Activated CD8-positive, alpha-beta memory T cell treated with anti-CD3 and anti-CD28 coated beads for 36 hours (primary cell): ENCODE measurements at regions not wholly inside any gene's neighbourhood (a gene's known extent, or its start where the extent isn't known, plus 50 kb on each side); places are given as distances from the start of the nearest gene placed in this dataset.

Experiments used
- CTCF ChIA-PET: fragments of 350-600 bp; sonication (Branson Sonifier 250); formaldehyde crosslinking; loops from one replicate; lab custom pipeline; 2021; ENCODE audit warnings: antibody characterized with exemption; lab: Charles Lee
- POLR2A ChIA-PET: fragments of 350-600 bp; sonication (Branson Sonifier 250); formaldehyde crosslinking; loops from one replicate; lab custom pipeline; 2021; ENCODE audit warnings: antibody characterized with exemption; lab: Charles Lee

DNA sequence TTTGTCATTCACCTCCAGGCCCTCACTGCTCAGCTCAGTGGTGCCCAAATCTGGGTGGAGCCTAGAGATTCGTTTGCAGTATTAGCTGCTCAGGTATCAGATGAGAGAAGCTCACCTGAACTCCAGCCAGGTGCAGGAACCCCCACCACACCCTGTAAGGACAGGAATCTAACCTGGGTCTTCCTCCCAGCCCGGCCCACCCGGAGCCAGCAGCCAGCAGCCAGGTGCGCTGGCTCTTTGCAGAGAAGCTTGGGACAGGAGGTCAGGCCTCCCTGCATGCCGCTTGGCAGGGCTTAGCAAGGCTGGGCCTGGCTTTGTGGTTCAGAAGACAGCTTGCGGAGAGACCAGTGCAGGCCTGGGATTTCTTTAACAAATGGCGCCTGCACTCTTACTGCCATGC is 125.6 kb upstream of the MYL2 start:
- ChIA-PET POLR2A (no interaction called here), CTCF (no interaction called here)

DNA sequence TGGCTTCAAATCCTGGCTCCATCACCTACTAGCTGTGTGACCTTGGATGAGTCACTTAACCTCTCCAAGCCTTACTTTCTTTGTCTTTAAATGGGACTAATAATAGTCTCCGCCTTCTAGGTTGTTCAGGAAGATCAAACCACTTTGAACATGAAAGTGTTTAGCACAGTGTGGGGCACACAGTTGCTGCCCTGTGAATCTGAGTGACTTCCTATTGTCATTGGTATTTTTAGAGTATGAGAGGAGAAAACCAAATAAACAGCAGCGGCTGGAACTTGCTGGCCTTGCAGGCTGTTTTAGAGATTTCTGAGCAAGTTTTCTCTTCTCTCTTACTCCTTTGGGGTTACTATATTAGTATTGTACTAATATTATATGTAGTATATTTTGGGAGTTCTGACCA is 120.7 kb upstream of the MYL2 start:
- POLR2A ChIA-PET = no interaction called here
- CTCF ChIA-PET = no interaction called here

DNA sequence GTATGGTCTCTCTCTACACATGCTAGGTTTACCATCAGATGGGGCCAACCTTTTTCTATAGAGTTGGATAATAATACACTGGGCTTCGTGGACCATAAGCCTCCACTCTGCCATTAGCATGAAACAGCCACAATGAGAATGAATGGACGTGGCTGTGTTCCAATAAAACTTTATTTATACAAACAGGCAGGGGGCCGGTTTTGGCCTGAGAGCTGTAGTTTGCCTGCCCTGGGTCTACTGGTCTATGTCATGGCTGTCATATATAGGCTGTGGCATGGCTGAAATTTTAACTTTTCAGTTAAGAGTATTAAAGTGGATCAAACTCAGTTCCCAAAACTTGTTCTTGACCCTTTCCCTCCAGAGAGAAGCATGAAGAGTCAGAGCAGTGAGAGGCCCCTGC is 120.3 kb upstream of the MYL2 start:
- POLR2A ChIA-PET = no interaction called here
- CTCF ChIA-PET = no interaction called here

DNA sequence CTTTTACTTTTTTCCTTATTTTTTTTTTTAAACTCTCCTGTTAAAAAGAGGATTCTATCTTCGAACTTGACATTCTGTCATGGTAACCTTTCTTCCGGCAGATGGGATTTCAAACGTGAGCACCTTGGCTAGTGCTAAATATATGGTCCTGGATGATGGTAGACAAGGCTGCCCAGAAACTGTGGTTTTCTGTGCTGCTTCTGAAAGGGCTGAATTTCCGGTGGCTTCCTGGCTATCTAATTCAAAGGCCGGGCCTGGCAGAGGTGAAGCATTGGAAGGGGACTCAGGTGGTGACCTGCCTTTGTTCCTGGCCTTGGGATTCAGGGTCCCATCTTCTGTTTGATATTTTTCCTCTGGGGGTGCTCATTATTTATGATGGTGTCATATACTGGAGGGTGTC is 118.6 kb upstream of the MYL2 start:
- POLR2A ChIA-PET = no interaction called here

DNA sequence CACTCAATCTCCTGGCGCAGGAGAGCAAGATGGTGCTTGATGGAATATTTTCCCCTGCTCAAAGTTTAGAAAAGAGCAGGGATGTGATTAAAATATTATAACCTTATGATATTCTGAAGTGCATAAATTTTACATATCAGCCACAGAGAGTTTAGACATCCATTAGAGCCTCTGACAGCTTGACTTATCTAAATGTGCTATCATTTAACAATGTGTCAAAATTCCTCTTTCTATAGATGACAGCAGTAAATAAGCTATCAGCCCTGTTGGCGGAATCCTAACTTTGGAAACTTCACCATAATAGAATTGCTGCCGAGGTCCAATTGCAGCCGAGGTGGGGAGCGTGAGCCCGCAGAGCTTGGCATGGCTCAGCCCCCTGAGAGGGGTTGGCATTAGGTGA is 117.7 kb upstream of the MYL2 start:
- ChIA-PET CTCF (no interaction called here), POLR2A (no interaction called here)

More for the DNA sequence above, 118.6 kb upstream of the MYL2 start:
- CTCF ChIA-PET = interaction anchor here (0.8 kb wide), 1 partner anchor 15 kb away, joined by 3 read pairs; no protein-coding TSS in a partner anchor

DNA sequence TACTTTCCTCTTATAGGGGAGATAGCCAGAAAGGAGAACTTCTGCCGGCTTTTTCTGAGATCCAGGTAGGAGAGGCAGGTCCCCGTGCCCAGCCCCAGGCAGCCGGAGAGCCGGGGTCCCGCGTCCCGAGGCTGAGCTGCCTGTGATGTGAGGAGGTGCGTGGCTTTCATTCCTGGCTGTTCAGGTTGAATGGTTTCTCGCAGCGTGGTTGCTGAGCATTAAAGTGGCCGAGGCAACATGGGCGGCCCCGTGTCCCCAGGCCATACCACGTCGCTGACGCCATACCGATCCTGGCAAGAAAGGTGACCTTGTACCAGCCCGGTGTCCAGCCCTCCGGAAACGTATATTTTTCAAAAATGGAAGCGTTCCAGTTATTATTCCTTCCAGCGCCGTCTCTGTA is 116.7 kb upstream of the MYL2 start:
- CTCF ChIA-PET = no interaction called here
- POLR2A ChIA-PET = no interaction called here

DNA sequence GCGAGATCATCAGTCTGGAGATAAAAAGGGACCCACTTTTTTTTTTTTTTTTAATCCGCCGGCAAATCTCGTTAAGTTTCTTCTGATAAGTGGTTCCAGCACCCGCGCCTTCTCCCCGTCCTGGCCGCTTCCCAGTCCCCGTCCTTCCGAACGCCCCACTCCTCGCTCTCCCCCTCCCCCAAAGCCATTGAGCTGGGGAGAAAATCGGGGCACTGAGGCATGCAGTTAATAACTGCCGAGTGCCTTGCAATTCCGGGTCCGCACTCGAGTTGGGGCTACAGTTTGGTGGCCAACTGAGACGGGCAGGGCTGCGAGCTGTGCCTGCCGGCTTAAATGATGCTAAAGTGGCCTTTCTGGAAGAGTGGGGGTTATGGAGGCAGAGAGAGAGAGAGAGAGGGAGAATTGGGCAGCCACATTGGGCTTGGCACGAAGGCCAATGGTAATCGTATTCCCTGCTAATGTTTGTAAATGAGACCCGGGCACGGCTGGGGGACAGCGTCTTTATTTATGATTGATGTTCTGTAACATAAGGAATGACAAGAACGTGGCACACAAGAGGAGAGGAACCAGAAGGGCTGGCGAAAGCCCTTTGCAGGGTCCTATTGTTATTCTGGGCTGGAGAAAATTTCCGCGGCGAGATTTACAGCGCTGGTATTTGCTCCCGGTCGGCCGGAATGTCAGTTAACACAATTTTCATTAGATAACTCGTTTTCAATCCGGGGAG is 115.4 kb upstream of the MYL2 start:
- ChIA-PET CTCF (no interaction called here), POLR2A (no interaction called here)

DNA sequence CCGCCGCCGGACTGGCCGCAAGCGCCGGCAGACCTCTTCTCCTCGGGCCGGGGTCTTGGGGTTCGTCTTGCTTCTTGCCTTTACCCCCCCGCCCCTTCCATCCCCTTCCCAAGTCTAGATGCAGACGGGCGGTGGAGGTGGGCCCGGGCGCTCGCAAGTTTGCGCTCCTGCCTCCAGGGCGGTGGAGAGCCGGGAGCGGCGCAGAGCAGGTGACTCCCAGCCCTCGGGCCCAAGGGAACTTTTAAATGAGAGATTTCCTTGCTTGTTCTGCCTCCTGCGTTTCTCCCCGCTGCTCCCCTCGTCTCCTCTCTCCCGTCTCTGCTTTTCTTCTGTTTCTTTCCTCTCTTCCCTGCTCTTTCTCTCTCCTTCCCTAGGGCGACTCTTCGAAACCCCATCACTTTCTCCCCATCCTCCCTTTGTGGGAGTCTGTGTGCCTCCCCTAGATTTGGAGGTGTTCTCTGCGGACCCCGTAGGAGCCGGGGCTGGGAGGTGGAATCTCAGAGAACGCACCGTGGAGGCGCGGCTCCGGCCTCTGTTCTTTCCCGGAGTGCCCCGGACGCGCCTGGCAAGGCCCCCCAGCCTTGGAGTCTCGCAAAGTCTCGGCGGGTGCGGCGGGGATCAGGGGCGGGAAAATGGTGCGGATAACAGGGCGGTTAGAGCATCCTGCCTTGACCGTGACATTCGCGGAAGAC is 114.7 kb upstream of the MYL2 start:
- POLR2A ChIA-PET = no interaction called here
- CTCF ChIA-PET = no interaction called here

DNA sequence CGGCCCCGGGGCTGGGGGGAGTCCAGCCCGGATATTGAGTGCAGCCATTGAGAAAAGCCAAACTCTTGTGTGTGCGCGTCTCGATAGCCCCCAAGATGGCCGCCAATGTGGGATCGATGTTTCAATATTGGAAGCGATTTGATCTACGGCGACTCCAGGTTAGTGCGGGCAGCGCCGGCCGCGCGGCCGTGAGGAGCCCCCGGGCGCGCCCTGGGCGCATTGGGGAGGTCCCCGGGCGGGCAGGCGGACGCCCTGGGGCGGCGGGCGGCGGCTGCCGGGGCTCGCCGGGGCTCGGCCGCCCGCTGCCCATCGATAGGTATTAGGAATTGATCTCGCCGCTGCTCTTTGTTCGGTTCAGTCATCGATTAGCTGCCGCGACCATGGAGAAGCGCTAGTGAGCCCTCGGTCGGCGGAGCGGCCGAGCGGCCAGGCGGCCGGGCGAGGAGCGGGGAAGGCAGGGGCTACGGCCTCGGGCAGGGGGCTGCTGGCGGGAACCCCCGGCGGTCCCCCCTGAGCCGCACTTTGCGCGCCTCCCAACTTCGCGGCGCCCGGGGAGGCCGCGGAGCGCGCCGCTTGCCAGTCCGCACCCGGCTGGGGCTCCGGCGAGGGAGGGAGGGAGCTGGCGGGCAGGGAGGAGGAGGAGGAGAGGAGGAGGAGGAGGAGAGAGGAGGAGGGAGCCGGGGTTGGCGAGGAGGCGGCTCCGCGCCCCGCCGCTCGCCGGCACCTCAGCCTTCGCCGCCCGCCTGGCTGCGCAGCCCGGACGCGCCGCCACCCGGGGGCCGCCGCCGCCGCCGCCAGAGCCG is 113.9 kb upstream of the MYL2 start, which contains the start of gene CUX2:
Gene CUX2 (plus strand): TSS at position 83 of the 803 bp plus-strand sequence.
- POLR2A ChIA-PET = no interaction called here
- CTCF ChIA-PET = no interaction called here

DNA sequence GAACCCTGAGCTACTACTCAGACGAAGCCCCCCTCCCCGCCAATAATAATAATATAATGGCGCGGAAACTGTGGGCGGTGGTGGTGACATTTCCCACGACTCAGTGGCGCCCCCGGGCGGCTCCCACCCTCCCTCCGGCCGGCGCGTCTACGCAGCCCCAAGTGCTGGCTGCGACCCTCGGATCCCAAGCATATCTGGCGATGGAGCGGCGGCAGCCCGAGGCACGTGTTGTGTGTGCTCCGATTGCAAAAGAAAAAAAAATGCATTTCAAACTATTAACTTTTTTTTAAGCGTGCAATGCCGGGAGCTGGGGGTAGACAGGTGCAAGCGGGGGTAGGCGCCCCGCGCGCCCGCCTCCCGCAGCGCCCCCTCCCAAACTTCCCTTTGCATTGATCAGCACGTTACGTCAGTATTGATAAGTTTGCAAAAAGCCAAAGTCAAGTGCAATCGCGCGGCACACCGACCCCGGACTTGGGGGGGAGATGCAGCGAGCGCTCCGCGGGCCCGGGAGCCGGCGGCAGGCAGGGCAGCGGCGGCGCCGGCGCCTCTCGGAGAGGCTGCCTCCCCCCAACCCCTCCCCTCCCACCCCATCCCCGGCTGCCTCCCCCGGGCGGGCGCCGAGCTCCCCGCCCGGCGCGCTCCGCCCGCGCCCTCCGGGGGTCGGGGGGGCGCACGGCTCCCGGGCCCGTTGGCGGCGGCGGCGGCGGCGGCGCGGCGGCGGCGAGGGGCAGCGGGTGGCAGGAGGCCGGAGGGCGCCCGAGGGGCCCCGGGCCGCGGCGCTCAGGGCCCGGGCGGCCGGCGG is 113.1 kb upstream of the MYL2 start:
- ChIA-PET CTCF (interaction anchor here (1.3 kb wide), 1 partner anchor 14 kb away, joined by 3 read pairs; no protein-coding TSS in a partner anchor), POLR2A (interaction anchor here (0.5 kb wide), 1 partner anchor 531 kb away, joined by 3 read pairs; no protein-coding TSS in a partner anchor)

DNA sequence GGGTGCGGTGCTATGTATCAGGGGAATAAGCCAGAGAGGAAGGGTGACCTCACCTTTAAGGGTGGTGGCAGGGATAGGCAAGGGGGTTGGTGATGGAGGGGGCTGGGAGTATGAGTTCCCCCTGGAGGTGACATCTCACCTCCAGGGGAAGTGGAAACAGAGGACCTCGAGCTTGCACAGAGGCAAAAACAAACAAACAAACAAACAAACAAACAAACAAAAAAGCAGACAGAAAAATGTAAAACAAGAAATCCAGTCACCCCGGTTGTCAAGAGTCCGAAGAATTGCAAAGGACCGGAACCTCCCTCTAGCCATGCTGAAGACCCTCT is 112.2 kb upstream of the MYL2 start:
- CTCF ChIA-PET = interaction anchor here (1.3 kb wide), 1 partner anchor 15 kb away, joined by 3 read pairs; no protein-coding TSS in a partner anchor
- POLR2A ChIA-PET = no interaction called here

DNA sequence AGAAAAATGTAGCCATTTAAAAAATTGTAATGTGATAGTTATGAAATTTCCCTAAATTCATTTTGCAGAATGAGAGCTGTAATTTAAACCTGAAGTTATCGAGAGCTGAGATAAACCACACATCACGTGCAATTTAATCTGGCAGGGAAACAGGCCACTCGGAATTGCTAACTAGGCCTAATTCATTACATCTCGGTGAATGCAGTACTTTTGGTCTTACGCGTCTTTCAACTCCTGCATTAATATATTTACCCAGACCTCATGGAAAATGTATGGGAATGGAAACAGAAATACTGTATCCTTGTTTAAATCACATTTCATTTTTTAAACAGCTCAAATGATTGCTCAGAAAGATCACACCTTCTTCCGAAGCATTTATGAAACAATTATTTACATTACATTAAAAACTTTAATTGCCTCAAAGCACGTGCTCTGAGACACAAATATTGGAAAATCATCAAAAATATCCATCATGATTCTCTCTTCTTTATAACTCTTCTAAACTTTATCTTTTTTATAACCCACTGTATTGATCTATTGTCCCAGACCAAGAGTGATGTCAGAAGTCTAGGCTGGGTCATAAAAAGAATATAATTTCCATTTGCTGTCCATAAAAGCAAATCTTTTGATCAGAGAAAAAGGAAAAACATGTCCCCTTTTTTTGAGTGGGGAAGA is 111.7 kb upstream of the MYL2 start:
- POLR2A ChIA-PET = no interaction called here
- CTCF ChIA-PET = interaction anchor here (0.6 kb wide), 1 partner anchor 426 kb away, joined by 3 read pairs; no protein-coding TSS in a partner anchor

DNA sequence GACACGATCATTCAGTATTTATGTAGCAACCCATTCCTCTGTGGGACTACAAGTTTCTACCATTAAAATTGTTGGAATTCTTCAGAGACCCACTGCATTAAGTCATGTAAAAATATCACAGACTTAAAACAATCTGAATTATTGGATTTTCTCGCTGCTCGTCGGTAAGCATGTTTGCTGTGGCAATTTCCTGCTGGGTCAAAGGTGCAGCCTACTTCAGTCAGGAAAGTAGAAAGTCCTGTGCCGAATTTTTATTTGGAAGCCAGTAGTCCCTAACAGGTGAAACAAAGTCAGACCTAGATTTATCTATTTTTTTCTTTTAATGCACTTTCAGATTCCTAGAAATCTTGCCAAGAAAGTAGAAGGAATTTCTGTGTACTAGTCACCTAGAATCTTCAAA is 110.4 kb upstream of the MYL2 start:
- ChIA-PET POLR2A (no interaction called here), CTCF (no interaction called here)

DNA sequence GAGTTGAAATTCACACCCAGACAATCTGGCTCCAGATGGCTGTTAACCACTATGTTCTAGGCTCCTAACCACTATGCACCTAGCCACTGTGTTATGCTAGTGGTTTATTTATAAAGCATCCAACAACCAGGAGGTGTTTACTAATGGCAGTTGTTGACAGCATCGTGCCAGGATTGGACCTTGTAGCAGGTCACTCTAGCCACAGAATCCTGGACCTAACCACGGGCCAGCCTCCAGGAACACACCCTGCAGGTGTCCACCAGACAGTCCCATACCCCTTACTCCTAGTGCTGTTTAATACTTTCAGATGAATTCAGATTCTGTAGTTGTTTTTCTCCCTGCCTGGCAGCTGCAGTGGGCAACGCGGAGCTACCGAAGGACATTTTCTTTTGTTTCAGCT is 109.4 kb upstream of the MYL2 start:
- CTCF ChIA-PET = no interaction called here
- POLR2A ChIA-PET = no interaction called here

DNA sequence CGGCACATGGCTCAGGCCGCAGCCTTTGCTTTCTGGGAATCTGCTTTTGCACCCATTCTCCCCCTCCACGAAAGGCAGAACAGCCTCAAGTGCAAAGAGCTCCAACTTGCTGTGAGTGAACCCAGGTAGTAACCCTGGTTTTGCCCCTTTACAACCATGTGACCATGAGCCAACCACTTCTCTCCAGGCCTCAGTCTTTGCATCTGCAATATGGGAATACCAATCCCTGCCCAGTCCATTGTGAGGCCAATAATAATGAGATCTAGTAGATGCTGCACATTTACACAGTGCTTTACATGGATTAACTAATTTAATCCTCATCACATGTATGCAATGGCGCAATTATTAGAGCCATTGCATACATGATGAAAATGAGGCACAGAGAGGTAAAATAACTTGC is 108.9 kb upstream of the MYL2 start:
- ChIA-PET CTCF (no interaction called here), POLR2A (no interaction called here)

DNA sequence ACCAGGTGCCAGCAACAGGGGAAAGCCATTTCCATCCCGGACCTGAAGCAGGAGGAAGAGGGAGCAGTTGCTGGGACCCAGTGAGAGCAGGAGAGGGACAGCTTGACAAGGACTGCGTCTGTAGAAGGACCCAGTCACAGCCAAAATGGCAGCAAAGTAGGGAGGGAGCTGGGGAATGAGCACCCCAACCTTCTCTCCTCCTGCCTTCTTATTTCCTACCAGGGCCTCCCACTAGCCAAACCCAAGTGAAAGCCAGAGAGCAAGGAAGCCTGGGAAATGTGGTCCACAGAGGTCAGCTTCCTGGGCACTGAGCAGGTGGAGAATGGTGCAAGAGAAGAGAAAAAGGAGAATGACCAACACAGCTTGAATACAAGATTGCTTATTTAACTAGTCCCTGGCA is 108.5 kb upstream of the MYL2 start:
- ChIA-PET CTCF (no interaction called here), POLR2A (no interaction called here)

DNA sequence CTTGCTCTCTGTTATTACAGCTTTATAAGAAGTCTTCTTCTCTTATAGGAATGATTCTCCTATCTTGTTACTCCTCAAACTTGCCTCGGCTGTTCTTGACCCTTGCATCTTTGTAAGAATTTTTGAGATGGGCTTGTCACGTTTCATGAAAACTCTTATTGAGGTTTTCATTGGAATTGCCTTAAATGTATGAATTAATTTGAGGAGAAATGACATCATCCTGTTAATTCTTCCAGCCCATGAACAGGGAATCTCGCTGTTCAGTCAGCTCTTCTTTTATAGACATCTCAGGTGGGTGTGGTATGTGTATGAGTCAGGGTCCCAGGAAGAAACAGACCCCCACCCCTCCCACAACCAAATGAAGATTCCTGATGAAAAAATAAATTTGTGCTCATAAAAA is 107.1 kb upstream of the MYL2 start:
- ChIA-PET CTCF (no interaction called here), POLR2A (no interaction called here)

DNA sequence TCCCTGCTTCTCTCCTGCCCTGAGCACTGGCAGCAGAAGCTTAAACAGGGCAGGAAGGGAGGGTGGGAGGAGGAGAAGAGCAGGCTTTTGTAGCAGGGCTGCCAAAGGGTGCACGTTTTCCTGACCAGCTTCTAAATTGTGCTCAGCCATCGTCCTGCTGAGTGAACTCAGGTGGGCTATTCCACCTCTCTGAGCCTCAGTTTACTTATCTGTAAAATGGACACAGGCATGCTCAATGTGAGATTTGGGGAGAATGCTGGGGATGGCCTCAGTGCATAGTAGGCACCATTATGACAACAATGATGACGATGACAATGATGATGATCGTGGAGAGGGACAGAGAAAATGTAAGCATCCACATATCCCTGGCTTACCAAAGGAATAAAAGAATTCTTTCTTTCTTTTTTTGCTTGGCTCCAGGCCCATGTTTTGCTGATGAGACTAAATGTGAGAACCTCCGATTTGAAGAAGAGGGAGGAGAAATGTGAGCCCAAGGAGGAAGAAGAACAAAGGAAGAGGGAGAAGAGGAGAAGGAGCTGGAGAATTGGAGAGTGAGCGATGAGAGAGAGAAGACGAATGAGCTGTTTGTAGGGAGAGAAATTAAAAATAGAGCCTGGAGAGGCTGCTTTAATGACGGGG is 105.5 kb upstream of the MYL2 start:
- POLR2A ChIA-PET = no interaction called here
- CTCF ChIA-PET = interaction anchor here (1.1 to 1.3 kb wide), 2 partner anchors 11 to 243 kb away, joined by 3 read pairs; no protein-coding TSS in a partner anchor
